GM12864 (cell line): ENCODE measurements at regions not wholly inside any gene's neighbourhood (a gene's known extent, or its start where the extent isn't known, plus 50 kb on each side); places are given as distances from the start of the nearest gene placed in this dataset.

Experiments used
- DNase-seq: peaks from one replicate; pipeline ENCODE4 v3.0.0-alpha.2; 2011; ENCODE audit warnings: low read depth
- H3K4me3 ChIP-seq: 2 replicates; pipeline ENCODE4 v1.5.1; 2011; ENCODE audit warnings: mild to moderate bottlenecking, low read depth, low read length, control low read depth
- TF ChIP-seq, protein P1 (sequence below): IDR thresholded peaks from 2 replicates; pipeline ENCODE4 v1.5.1; 2011; ENCODE audit warnings: low read depth, mild to moderate bottlenecking, moderate library complexity, low read length, control low read depth, inconsistent platforms; ENCODE audit errors: missing control alignments

DNA sequence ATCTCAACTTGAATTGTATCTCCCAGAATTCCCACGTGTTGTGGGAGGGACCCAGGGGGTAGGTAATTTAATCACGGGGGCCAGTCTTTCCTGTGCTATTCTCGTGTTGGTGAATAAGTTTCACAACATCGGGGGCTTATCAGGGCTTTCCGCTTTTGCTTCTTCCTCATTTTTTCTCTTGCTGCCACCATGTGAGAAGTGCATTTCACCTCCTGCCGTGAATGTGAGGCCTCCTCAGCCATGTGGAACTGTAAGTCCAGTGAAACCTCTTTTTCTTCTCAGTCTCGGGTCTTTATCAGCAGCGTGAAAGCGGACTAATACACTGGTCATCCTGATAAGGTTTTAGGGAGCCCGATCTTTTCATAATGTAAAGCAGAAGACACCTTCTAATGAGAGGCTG lies 687.0 kb upstream of the FTMT start:
- H3K4me3 ChIP-seq = no peak overlapping the region
- TF ChIP-seq, protein P1, sequence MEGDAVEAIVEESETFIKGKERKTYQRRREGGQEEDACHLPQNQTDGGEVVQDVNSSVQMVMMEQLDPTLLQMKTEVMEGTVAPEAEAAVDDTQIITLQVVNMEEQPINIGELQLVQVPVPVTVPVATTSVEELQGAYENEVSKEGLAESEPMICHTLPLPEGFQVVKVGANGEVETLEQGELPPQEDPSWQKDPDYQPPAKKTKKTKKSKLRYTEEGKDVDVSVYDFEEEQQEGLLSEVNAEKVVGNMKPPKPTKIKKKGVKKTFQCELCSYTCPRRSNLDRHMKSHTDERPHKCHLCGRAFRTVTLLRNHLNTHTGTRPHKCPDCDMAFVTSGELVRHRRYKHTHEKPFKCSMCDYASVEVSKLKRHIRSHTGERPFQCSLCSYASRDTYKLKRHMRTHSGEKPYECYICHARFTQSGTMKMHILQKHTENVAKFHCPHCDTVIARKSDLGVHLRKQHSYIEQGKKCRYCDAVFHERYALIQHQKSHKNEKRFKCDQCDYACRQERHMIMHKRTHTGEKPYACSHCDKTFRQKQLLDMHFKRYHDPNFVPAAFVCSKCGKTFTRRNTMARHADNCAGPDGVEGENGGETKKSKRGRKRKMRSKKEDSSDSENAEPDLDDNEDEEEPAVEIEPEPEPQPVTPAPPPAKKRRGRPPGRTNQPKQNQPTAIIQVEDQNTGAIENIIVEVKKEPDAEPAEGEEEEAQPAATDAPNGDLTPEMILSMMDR = no peak
- DNase-seq = no peak

DNA sequence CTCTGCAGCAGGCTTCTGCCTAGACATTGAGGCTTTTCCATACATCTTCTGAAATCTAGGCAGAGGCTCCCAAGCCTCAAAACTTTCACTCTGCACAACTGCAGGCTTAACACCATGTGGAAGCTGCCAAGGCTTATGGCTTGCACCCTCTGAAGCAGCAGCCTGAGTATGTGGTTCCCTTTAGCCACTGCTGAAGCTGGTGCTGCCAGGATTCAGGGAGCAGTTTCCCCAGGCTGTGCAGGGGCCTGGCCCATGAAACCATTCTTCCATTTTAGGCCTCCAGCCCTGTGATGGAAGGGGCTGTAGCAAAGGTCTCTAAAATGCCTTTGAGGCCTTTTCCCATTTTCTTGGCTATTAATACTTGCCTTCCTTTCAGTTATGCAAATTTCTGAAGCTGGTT lies 680.3 kb upstream of the FTMT start:
- no peak for DNase-seq
- no peak overlapping the region for H3K4me3 ChIP-seq
- TF ChIP-seq, protein P1 = no peak

DNA sequence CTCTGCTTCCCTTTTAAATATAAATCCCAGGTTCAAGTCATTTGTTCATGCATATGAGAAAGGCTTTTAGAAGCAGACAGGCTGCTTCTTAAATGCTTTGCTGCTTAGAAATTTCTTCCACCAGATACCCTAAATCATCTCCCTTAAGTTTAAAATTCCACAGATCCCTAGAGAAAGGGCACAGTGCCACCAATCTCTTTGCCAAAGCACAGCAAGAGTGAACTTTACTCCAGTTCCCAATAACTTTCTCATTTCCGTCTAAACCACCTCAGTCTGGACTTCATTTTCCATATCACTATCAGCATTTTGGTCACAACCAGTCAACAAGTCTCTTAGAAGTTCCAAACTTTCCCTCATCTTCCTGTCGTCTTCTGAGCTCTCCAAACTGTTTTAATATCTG lies 679.8 kb upstream of the FTMT start:
- H3K4me3 ChIP-seq = no peak overlapping the region
- TF ChIP-seq, protein P1 = no peak
- DNase-seq = no peak

DNA sequence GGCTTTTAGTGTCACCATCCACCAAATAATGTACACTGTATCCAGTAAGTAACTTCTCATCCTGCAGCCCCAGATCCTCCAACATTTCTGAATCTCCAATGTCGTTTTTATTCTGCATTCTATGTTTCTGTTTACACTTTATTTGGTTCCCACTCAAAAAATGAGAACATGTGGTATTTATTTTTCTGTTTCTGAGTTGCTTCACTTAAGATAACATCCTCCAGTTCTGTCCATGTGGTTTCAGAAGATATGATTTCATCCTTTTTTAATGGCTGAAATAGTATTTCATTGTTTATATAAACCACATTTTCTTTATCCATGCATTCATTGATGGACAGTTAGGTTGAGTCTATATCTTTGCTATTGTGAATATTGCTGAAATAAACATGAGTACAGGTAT lies 677.3 kb upstream of the FTMT start:
- no peak overlapping the region for H3K4me3 ChIP-seq
- TF ChIP-seq, protein P1 = no peak

DNA sequence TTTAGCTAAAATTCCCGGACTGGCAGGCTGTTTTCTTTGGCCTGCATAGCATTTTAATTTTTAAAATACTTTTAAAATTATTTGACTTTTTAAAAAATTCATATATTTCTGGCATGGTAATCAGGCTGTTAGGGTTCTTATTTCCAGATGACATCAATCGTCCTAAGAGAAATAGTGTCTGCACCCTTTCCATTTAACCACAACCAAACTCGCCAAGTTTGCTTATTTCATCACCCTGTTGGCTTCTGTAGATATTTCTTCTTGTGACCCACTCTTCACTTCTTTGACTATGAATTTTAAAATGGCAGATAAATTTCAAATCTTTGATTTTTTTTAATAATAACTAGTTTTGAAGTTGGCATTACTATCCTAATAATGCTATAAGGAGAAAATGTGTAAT lies 675.7 kb upstream of the FTMT start:
- H3K4me3 ChIP-seq = no peak overlapping the region
- TF ChIP-seq, protein P1 = no peak
- DNase-seq = no peak

More for the DNA sequence above, 677.3 kb upstream of the FTMT start:
- no peak for DNase-seq

DNA sequence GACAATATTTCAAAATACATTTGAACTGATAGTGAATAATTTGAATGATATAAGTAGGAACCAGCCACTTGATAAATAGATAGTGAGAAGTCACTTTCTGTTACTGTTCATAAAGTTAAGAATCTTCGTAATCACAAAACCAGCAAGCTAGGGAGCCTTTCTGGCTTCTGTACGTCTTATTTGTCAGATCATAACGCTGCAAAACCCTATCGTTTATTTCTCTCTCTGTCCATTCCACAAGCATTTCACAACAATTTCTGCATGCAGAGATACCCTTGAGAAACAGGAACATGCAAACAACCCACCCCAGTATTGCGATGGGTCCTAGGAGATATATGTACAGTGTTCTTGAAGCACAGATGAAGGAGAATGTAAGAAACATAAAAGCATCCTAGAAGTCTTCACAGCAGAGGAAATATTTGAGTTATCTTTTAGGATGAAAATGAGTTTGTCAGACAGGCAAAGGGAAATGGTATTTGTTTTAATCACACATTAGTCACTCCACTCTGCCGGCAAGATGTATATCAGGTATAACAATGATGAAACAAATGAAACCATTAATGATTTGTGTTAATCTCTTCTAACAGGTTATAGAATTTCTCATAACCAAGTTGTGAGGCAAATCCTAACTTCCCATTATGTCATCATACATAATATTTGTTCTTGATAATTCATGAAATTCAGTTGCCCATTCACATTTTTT lies 668.7 kb upstream of the FTMT start:
- DNase-seq = no peak
- H3K4me3 ChIP-seq = no peak overlapping the region
- TF ChIP-seq, protein P1 = no peak

DNA sequence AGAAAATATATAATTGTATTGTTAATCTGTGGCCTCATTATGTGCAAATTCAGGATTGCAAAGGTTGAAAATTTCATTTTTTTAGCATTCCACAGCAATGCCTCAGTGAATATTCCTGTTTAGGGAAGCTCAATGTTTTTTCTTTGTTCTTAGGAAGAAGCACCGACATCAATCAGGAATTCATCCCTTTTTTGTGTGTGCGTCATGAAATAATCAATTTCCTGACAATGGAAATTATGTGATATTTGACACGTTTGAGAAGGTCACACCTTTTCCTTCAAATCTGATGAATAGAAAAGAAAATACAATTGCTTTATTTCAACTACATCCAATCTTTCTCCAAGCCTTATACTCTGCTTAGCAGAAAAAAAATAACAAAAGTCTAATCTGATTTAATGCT lies 662.8 kb upstream of the FTMT start:
- TF ChIP-seq, protein P1 = no peak
- H3K4me3 ChIP-seq = no peak overlapping the region
- no peak for DNase-seq
